GM23338 (cell line): ENCODE measurements at regions not wholly inside any gene's neighbourhood (a gene's known extent, or its start where the extent isn't known, plus 50 kb on each side); places are given as distances from the start of the nearest gene placed in this dataset.

Source experiments
- ATAC-seq: fragments of 200-7000 bp; cut with Tn5 transposase; 3 replicates; pipeline ENCODE4 v1.9.1; 2020
- DNase-seq: peaks from one replicate; pipeline ENCODE4 v3.0.0-alpha.2; 2015; ENCODE audit warnings: low spot score
- H2AFZ ChIP-seq: fragments of 200-600 bp; sonication (generic); 2 replicates; pipeline ENCODE4 v1.8.0; 2016; ENCODE audit warnings: antibody characterized with exemption, mild to moderate bottlenecking, moderate library complexity
- H3F3A ChIP-seq: fragments of 200-600 bp; sonication (generic); replicated peaks from 2 replicates; pipeline ENCODE4 v1.8.0; 2017; ENCODE audit warnings: antibody characterized with exemption, mixed run types, low read depth
- H3K27ac ChIP-seq: fragments of 200-600 bp; sonication (generic); 2 replicates; pipeline ENCODE4 v1.6.1; 2016; ENCODE audit warnings: low read depth
- H3K27me3 ChIP-seq: fragments of 200-600 bp; sonication (generic); 2 replicates; pipeline ENCODE4 v1.8.0; 2016; ENCODE audit warnings: mild to moderate bottlenecking, mixed run types, moderate library complexity; ENCODE audit not compliant: insufficient read depth
- H3K36me3 ChIP-seq: fragments of 200-600 bp; sonication (generic); 2 replicates; pipeline ENCODE4 v1.8.0; 2016; ENCODE audit warnings: mild to moderate bottlenecking; ENCODE audit not compliant: insufficient read depth
- H3K4me1 ChIP-seq: fragments of 200-600 bp; sonication (generic); 2 replicates; pipeline ENCODE4 v1.8.0; 2016; ENCODE audit warnings: mild to moderate bottlenecking, moderate library complexity; ENCODE audit not compliant: insufficient read depth
- H3K4me2 ChIP-seq: fragments of 200-600 bp; sonication (generic); 2 replicates; pipeline ENCODE4 v1.7.1; 2017; ENCODE audit warnings: mixed run types
- H3K4me3 ChIP-seq: fragments of 200-600 bp; sonication (generic); 2 replicates; pipeline ENCODE4 v1.6.1; 2016; ENCODE audit warnings: mixed run types
- H3K79me2 ChIP-seq: fragments of 200-600 bp; sonication (generic); replicated peaks from 2 replicates; pipeline ENCODE4 v1.8.0; 2017; ENCODE audit warnings: mild to moderate bottlenecking; ENCODE audit not compliant: insufficient read depth
- H3K9me2 ChIP-seq: fragments of 200-600 bp; sonication (generic); 2 replicates; pipeline ENCODE4 v1.8.0; 2017; ENCODE audit not compliant: insufficient read depth
- H4K20me1 ChIP-seq: fragments of 200-600 bp; sonication (generic); replicated peaks from 2 replicates; pipeline ENCODE4 v1.8.0; 2017; ENCODE audit warnings: mild to moderate bottlenecking; ENCODE audit not compliant: insufficient read depth
- H3K27ac Mint-ChIP-seq: 2 replicates; pipeline ENCODE4 v1.8.0; 2020; ENCODE audit warnings: inconsistent platforms, mild to moderate bottlenecking, moderate library complexity, mixed read lengths
- H3K27me3 Mint-ChIP-seq: 3 replicates; pipeline ENCODE4 v1.8.0; 2022; ENCODE audit warnings: low read depth, mild to moderate bottlenecking, moderate library complexity, mixed read lengths, inconsistent platforms; ENCODE audit not compliant: insufficient read depth, poor library complexity
- H3K36me3 Mint-ChIP-seq: 3 replicates; pipeline ENCODE4 v1.8.0; 2021; ENCODE audit warnings: low read depth, mild to moderate bottlenecking, inconsistent platforms, moderate library complexity, mixed read lengths
- H3K4me1 Mint-ChIP-seq: 3 replicates; pipeline ENCODE4 v1.8.0; 2020; ENCODE audit warnings: mild to moderate bottlenecking, inconsistent platforms, mixed read lengths
- H3K4me3 Mint-ChIP-seq: 3 replicates; pipeline ENCODE4 v1.8.0; 2021; ENCODE audit warnings: moderate library complexity, mild to moderate bottlenecking, inconsistent platforms, mixed read lengths
- H3K9me3 Mint-ChIP-seq: 3 replicates; pipeline ENCODE4 v1.8.0; 2020; ENCODE audit warnings: moderate library complexity, mild to moderate bottlenecking, inconsistent platforms, mixed read lengths
- CTCF ChIP-seq, 2 experiments: fragments of 200-600 bp in 1 of 2; sonication (generic) in 1 of 2; conservative IDR thresholded peaks; 2 replicates each; pipeline versions ENCODE4 v1.5.1 to v1.6.1; 2016 to 2017; ENCODE audit warnings: antibody characterized with exemption in 2 of 2, low read depth in 2 of 2, mild to moderate bottlenecking in 2 of 2, moderate library complexity in 1 of 2
- ETS1 ChIP-seq: IDR thresholded peaks from 2 replicates; pipeline ENCODE4 v1.6.1; 2016; ENCODE audit warnings: antibody characterized with exemption
- EZH2 ChIP-seq: fragments of 200-600 bp; sonication (generic); IDR thresholded peaks from one replicate; pipeline ENCODE4 v1.8.0; 2017; ENCODE audit warnings: antibody characterized with exemption, mild to moderate bottlenecking, low read depth; ENCODE audit not compliant: unreplicated experiment
- EZH2phosphoT487 ChIP-seq: fragments of 200-600 bp; sonication (generic); IDR thresholded peaks from one replicate; pipeline ENCODE4 v1.8.1; 2018; ENCODE audit warnings: antibody characterized with exemption; ENCODE audit not compliant: unreplicated experiment
- JUNB ChIP-seq: IDR thresholded peaks from one replicate; pipeline ENCODE4 v1.6.1; 2016; ENCODE audit warnings: antibody characterized with exemption; ENCODE audit not compliant: unreplicated experiment
- NANOG ChIP-seq: IDR thresholded peaks from 2 replicates; pipeline ENCODE4 v1.6.1; 2016; ENCODE audit warnings: antibody characterized with exemption, borderline replicate concordance
- POLR2AphosphoS5 ChIP-seq: IDR thresholded peaks from 2 replicates; pipeline ENCODE4 v1.6.1; 2016; ENCODE audit warnings: antibody characterized with exemption, low read depth
- REST ChIP-seq: IDR thresholded peaks from one replicate; pipeline ENCODE4 v1.6.1; 2018; ENCODE audit warnings: antibody characterized with exemption; ENCODE audit not compliant: unreplicated experiment
- STAT1 ChIP-seq: IDR thresholded peaks from one replicate; pipeline ENCODE4 v1.6.1; 2016; ENCODE audit warnings: antibody characterized with exemption; ENCODE audit not compliant: unreplicated experiment
- ZNF114 ChIP-seq: fragments of 250-450 bp; sonication (Bioruptor Pico); IDR thresholded peaks from 2 replicates; pipeline ENCODE4 v1.5.0; 2020; ENCODE audit warnings: mild to moderate bottlenecking, moderate library complexity
- ZNF331 ChIP-seq: fragments of 250-450 bp; sonication (Bioruptor Pico); IDR thresholded peaks from 2 replicates; pipeline ENCODE4 v1.5.0; 2020; ENCODE audit warnings: low read depth, mild to moderate bottlenecking, moderate library complexity
- ZNF462 ChIP-seq: fragments of 250-450 bp; sonication (Bioruptor Pico); IDR thresholded peaks from 2 replicates; pipeline ENCODE4 v1.5.0; 2020; ENCODE audit warnings: mild to moderate bottlenecking, moderate library complexity

GRCh38 chr1:218817691-218818465, 355.8 kb upstream of the LYPLAL1 start:
- Mint-ChIP-seq H3K27ac (no peak overlapping the region), H3K4me1 (peaks cover 5% of the 10 kb centered on the region; the same call in 2 of the 3 replicates), H3K36me3 (no peaks in the 10 kb centered on the region), H3K4me3 (no peak overlapping the region), H3K27me3 (peaks cover 2% of the 10 kb centered on the region), H3K9me3 (no peaks in the 10 kb centered on the region)
- Histone ChIP-seq H3K79me2 (no peaks in the 10 kb centered on the region), H2AFZ (no peak overlapping the region), H3F3A (no peaks in the 10 kb centered on the region), H4K20me1 (no peaks in the 10 kb centered on the region; the same call in 1 of the 2 replicates), H3K9me2 (no peaks in the 10 kb centered on the region), H3K27me3 (no peaks in the 10 kb centered on the region), H3K4me1 (no peaks in the 10 kb centered on the region), H3K36me3 (no peaks in the 10 kb centered on the region), H3K4me3 (no peak overlapping the region), H3K27ac (no peak overlapping the region), H3K4me2 (no peak overlapping the region)
- ATAC-seq (no peak), DNase-seq (no peak)
- no peak for TF ChIP-seq NANOG
- no peak for TF ChIP-seq ZNF331 (CRISPR knock-in tag)
- no peak for TF ChIP-seq REST
- no peak for TF ChIP-seq CTCF (conservative IDR thresholded peaks at IDR 0.05; ENCODE audit: low read depth in 2 of 2)
- TF ChIP-seq STAT1: no peak
- TF ChIP-seq ETS1: no peak
- TF ChIP-seq ZNF114 (CRISPR knock-in tag): no peak
- no peak for TF ChIP-seq EZH2phosphoT487
- TF ChIP-seq EZH2: no peak
- no peak for TF ChIP-seq ZNF462
- no peak for TF ChIP-seq POLR2AphosphoS5
- TF ChIP-seq JUNB: no peak
